NCI-H524 treated with DMSO at 0.1 percent for 48 hours (cell line): ENCODE measurements at regions not wholly inside any gene's neighbourhood (a gene's known extent, or its start where the extent isn't known, plus 50 kb on each side); places are given as distances from the start of the nearest gene placed in this dataset.

Experiments used
- DNase-seq: peaks from one replicate; lab custom pipeline; 2025; lab: John Stamatoyannopoulos, UW

DNA sequence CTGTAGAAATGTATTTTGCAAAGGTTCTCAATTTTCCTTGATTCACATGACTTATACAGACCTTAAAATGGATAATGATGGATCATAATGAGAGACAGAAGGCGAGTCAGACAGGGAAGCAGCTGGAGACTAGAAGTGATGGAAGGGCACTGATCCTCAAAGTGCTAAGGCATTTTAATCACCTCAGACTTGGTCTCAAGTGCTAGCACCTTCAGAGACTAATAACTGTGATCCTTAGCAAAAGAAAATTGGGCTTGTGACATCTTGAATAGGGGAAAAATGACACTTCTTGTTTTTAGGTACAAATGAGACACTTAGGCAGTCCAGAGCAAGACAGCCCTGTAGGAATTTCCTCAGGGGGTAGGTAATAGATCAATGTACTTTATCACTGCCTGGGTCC lies 1011.7 kb downstream of the SQOR start:
- DNase-seq, result peak; percentile 91

GRCh38 chr15:46647046-46647445 lies 1012.2 kb downstream of the SQOR start:
- DNase-seq, result no peak

DNA sequence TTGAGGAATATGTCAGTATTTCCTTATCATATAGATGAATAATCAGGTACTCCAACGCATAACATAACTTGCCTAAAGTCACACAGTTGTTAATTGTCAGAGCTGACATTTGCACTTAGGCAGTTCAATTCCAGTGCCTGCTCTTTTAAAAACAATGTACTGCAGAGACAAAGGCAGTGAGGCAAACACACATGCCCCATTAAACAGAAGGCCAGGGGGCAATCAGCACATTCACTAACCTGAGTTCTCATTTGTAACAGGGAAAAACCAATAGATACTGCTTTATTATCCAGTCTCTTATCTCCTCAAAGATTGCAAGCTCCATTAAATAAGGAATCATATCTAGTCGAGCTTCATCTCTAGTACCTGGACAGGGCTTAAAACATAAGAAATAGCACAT lies 1017.4 kb downstream of the SQOR start:
- no peak for DNase-seq

GRCh38 chr15:46654993-46655392 lies 1020.2 kb downstream of the SQOR start:
- no peak for DNase-seq

DNA sequence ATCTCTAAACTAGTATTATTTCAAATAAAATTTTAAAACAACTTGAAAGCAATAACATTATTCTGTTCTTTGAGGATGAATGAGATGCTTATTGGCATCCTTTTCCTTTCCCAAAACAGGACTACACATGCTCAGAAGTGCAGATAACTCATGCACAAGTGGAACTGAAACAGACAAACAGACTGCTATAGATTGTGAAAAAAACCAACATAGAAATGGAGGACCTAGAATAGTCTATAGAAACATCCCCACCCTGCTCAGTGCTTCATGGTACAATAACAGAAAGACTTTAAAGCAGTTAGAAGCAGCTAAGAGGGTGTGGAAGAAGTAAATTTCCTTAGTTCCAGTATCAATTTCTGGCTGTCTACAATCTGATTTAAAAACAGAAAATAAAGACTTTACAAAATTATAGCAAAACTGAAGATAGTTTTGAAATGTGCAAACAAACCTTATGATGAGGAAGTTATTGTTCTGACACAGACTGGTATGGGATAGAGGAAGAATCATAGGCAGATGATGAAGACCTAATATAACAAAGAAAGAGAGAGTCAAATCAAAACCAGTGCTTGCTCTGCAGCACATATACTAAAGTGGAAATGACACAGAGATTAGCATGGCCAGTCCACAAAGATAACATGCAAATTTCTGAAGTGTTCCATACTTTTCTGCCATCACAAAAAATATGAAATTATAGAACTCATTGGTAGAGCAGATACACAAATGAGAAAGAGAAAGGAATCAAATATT lies 1025.4 kb downstream of the SQOR start:
- no peak for DNase-seq

GRCh38 chr15:46670258-46670657 lies 1035.4 kb downstream of the SQOR start:
- DNase-seq, result no peak

DNA sequence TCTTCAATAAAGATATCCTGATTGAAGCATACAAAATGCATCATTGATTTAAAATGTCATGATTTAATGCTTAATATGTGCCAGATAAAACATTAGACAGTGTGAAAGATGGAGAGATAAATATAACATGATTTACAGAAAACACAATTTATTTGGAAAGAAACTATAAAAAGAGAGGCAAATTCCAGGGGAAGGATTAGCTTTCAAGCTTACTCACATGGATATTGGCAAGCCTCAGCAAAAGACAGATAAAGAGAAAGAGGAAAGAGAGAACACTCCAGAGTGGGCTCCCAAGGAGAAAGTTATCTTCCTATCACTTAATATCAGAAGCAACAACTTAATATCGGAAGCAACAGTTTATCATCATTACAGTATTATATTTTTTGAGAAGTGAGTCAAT lies 1036.5 kb downstream of the SQOR start:
- no peak for DNase-seq

DNA sequence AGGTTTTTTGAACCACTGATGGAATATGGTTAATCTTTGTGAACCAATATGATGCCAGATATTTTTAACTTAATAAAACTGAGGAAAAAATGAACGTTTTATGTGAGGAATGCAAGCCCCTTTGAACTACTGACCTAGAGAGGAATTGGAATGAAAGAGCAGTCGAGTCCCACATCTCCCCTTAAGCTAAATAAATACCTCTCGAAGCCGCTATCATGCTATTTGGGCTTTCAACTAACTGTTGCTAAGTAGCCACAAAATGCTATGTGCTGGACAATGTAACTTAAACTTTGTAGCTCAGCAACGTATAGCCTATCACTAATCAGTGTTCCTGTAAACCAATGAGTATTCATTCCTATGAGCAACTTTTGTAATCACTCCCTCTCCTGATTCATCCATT lies 1037.2 kb downstream of the SQOR start:
- no peak for DNase-seq

GRCh38 chr15:46676233-46677206 lies 1040.8 kb upstream of the SEMA6D start:
- DNase-seq, result no peak

- DNase-seq, result no peak
These were observed 1039.8 kb upstream of the SEMA6D start for GRCh38 chr15:46677491-46677890.

GRCh38 chr15:46681901-46682300 lies 1035.4 kb upstream of the SEMA6D start:
- no peak for DNase-seq

- no peak for DNase-seq
These were observed 1034.1 kb upstream of the SEMA6D start for GRCh38 chr15:46682969-46683791.

DNA sequence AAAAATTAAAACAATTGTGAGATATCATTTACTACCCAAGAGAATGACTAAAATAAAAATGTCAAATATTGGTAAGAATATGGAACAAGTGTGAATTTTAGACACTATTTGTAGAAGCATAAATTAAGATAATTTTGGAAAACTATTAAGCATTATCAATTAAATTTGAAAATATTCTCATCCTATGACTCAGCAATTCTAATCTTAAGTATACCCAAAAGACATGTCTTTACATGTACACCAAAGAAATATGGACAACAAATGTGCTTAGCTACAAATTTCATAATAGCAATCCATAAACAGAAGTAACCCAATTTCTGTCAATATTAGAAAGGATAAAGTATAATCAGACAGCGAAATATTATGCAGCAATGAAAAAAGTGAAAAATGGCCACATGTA lies 1032.2 kb upstream of the SEMA6D start:
- no peak for DNase-seq

GRCh38 chr15:46685681-46686080 lies 1031.6 kb upstream of the SEMA6D start:
- DNase-seq, result no peak

DNA sequence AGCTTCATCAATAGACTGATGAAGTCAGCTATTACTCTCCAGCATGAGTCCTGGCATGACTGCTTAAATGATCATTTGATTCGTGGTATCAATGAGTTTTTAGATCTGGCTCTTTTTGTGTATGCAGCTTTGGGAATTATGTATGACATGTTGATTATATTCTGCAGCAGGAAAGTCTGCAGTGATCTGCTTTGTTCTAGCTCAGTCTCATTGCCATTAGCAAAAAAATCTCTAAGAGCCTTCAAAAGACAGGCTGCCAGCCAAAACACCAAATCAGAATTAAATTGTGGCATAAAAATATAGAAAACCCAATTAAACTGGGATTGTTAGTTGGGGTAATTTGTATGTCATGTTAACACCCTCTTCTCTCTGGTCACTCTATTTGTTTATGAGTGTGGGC lies 1021.0 kb upstream of the SEMA6D start:
- no peak for DNase-seq

DNA sequence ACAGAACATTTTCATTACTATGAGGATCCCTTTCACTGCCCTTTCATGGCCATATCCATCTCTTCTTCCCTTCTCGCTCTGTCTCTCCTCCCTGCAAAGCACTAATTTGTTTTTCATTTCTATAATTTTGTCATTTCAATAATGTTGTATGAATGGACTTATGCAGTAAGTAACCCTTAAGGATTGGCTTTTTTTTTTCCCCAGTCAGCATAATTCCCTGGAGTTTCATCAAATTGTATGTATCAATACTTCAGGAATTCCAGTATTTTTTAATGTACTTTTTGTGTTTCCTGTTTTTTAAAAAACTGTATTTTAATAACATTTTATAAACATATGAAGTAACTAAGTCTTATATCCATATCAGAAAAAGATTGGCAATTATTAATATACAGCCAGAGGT lies 1016.0 kb upstream of the SEMA6D start:
- no peak for DNase-seq

DNA sequence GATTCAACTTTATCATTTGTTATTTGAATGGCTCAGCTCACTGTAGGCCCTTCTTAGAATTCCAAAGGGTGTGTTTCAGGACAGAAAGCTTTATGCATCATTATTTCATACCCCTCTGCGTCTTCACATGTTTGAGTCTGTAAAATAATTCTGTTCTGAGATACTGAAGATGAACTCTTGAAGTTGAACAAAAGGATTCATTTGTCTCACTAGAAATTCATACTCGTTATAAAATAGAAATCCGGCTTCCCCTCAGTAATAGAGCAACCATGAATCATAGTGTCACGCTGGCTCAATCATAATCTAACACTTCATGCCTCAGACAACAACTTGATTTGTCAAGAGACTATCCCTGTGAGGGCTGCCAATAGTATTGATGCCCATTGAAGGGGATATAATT lies 1015.4 kb upstream of the SEMA6D start:
- DNase-seq, result no peak

- no peak for DNase-seq
These were observed 1014.1 kb upstream of the SEMA6D start for GRCh38 chr15:46703020-46703861.

- DNase-seq, result no peak
These were observed 1013.3 kb upstream of the SEMA6D start for GRCh38 chr15:46703871-46704637.

DNA sequence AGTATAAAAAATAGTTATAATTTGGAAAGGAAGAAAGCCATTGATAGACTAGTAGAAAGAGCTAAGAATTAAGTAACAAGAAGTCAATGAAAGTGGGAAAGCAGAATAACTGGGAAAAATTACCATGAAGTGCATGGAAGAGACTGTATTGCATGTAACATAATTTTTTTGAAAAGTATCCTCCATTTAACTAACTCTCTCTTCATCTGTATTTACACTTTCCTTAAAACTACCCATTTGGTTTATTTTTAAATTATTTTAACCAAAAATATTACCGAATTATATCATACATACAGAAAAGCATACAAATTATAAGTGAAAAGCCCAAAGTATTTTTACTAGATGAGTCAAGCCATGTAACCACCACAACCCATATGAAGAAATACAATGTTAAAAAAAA lies 1009.9 kb upstream of the SEMA6D start:
- DNase-seq, result no peak

- no peak for DNase-seq
These were observed 1009.1 kb upstream of the SEMA6D start for GRCh38 chr15:46708226-46708625.
